GM12892 (cell line): ENCODE measurements at regions not wholly inside any gene's neighbourhood (a gene's known extent, or its start where the extent isn't known, plus 50 kb on each side); places are given as distances from the start of the nearest gene placed in this dataset.

Experiments used
- POLR2A ChIP-seq: IDR thresholded peaks from 2 replicates; pipeline ENCODE4 v1.6.1; 2011; ENCODE audit warnings: low read depth, low read length, control low read depth
- POLR2AphosphoS5 ChIP-seq: IDR thresholded peaks from 2 replicates; pipeline ENCODE4 v1.6.1; 2011; ENCODE audit warnings: low read depth, low read length, control low read depth

DNA sequence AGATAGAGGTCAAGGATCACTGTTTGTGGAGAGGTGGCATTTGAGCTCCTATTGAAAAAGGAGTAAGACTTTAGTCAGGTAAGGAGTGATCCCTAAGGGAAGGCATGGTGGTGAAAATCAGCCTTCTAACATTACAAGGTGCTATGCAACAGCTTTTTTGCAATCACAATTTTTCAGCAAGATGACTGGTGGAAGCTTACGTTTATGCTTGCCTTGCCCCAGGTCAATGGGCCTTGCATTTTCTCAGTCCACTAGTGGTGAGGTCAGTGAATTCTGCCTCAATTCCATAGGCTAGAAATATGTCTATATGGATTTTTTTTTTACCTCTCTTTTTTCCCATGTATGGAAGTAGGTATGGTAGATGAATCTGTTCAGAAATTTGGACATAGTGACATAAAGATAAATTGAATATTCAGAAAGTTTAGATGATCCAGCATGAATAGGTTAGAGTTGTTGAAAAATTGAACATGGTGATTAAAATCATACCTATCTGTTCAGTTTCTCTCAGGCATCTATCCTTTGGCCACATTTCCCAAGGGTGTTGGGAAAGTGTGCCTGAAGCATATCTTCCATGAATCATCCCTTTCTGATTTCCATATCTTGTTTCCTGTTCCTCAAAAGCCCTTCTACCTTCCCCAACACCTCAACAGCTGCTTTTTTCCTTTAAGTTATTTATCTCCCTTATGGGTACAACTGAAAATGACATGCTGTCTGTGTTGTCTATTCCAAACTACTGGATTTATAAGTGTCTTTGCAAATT is 71.9 kb upstream of the PTPRZ1 start:
- TF ChIP-seq POLR2AphosphoS5 (no peak), POLR2A (no peak)
